Stomach (tissue), 8 donors: ENCODE measurements at regions not wholly inside any gene's neighbourhood (a gene's known extent, or its start where the extent isn't known, plus 50 kb on each side); places are given as distances from the start of the nearest gene placed in this dataset.

Source experiments
- DNase-seq, 2 donors: peaks; one replicate each; pipeline versions ENCODE4 v3.0.0 to v3.0.0-alpha.2; 2013 to 2019
- H3K27ac ChIP-seq, 5 donors: fragments of 200-600 bp in 4 of 5; sonication (generic) in 4 of 5; one replicate each; pipeline ENCODE4 v1.5.1; 2013 to 2019; ENCODE audit warnings: mild to moderate bottlenecking in 1 of 5, moderate library complexity in 1 of 5
- H3K27me3 ChIP-seq, 3 donors: fragments of 200-600 bp; sonication (generic); one replicate each; pipeline ENCODE4 v1.5.1; 2017 to 2019; ENCODE audit warnings: mixed run types in 1 of 3
- H3K36me3 ChIP-seq, 4 donors: fragments of 200-600 bp; sonication (generic); 1 replicate in 3 of 4; 2 replicates in 1 of 4; pipeline ENCODE4 v1.5.1; 2016 to 2019
- H3K4me1 ChIP-seq, 4 donors: fragments of 200-600 bp; sonication (generic); one replicate each; pipeline ENCODE4 v1.5.1; 2016 to 2019
- H3K4me3 ChIP-seq, 4 donors: fragments of 200-600 bp; sonication (generic) in 3 of 4; one replicate each; pipeline ENCODE4 v1.5.1; 2016 to 2019; ENCODE audit warnings: mild to moderate bottlenecking in 1 of 4
- H3K9me3 ChIP-seq, 4 donors: fragments of 200-600 bp; sonication (generic); one replicate each; pipeline ENCODE4 v1.5.1; 2016 to 2019
- EP300 ChIP-seq: sonication (generic); formaldehyde crosslinking; IDR thresholded peaks from one replicate; pipeline ENCODE4 v1.6.1; 2017; ENCODE audit warnings: antibody characterized with exemption
- POLR2A ChIP-seq, 4 donors: fragments of 450-650 bp; IDR thresholded peaks; one replicate each; pipeline ENCODE4 v1.6.1; 2016; ENCODE audit warnings: antibody characterized with exemption in 4 of 4, control low read depth in 2 of 4, mild to moderate bottlenecking in 1 of 4, moderate library complexity in 1 of 4
- POLR2AphosphoS5 ChIP-seq, 3 donors: sonication (generic); formaldehyde crosslinking; IDR thresholded peaks; one replicate each; pipeline ENCODE4 v1.6.1; 2016; ENCODE audit warnings: antibody characterized with exemption in 3 of 3
- WGBS, 5 donors: extraction: QIAGEN DNeasy Blood & Tissue Kit in 3 of 5; methylation state at CpG; one replicate each; pipeline versions ENCODE4 v1.1.5 to v1.1.7; 2013 to 2018; 5-methylcytosine and 5-hydroxymethylcytosine counted together
- intact Hi-C: fragments of 100-400 bp; cut with DNase I; formaldehyde crosslinking; loops from one replicate; pipeline ENCODE4 v1.15.1; 2023; ENCODE audit warnings: low total_unique reads
- TF ChIP-seq, protein P1 (sequence below), 7 experiments: fragments of 450-650 bp in 4 of 7; fragments of 200-600 bp in 3 of 7; sonication (generic) in 3 of 7; IDR thresholded peaks; one replicate each; pipeline ENCODE4 v1.5.1; 2016 to 2019; ENCODE audit warnings: antibody characterized with exemption in 7 of 7, control low read depth in 2 of 7, mild to moderate bottlenecking in 1 of 7
- donor health status: healthy with polysubstance abuse.
- donor health status: Bipolar disorder and iron deficiency.
- donor health status: healthy.

- peaks cover 0 to 18% (median 5%) of the 10 kb centered on the region in 3 donors for H3K27me3 ChIP-seq
- no peak overlapping the region for H3K4me3 ChIP-seq
- H3K9me3 ChIP-seq, result no peaks in the 10 kb centered on the region
- TF ChIP-seq POLR2AphosphoS5 (IDR thresholded peaks at IDR 0.05) (no peak), POLR2A (IDR thresholded peaks at IDR 0.05) (no peak), EP300 (no peak)
- TF ChIP-seq, protein P1, sequence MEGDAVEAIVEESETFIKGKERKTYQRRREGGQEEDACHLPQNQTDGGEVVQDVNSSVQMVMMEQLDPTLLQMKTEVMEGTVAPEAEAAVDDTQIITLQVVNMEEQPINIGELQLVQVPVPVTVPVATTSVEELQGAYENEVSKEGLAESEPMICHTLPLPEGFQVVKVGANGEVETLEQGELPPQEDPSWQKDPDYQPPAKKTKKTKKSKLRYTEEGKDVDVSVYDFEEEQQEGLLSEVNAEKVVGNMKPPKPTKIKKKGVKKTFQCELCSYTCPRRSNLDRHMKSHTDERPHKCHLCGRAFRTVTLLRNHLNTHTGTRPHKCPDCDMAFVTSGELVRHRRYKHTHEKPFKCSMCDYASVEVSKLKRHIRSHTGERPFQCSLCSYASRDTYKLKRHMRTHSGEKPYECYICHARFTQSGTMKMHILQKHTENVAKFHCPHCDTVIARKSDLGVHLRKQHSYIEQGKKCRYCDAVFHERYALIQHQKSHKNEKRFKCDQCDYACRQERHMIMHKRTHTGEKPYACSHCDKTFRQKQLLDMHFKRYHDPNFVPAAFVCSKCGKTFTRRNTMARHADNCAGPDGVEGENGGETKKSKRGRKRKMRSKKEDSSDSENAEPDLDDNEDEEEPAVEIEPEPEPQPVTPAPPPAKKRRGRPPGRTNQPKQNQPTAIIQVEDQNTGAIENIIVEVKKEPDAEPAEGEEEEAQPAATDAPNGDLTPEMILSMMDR (IDR thresholded peaks at IDR 0.05), result no peak
- no peak for DNase-seq
- intact Hi-C loops, result no loop called here
- 86 to 91% (median 90%) methylated on average over 1 of the region's 1 CpG for WGBS, 5 donors
- no peaks in the 10 kb centered on the region for H3K4me1 ChIP-seq
- H3K36me3 ChIP-seq, result no peaks in the 10 kb centered on the region
- H3K27ac ChIP-seq, result no peak overlapping the region
These were observed 108.6 kb upstream of the VRK1 start for GRCh38 chr14:96688629-96689028.

- H3K27ac ChIP-seq, result no peak overlapping the region
- no peak for DNase-seq
- H3K4me1 ChIP-seq, result no peaks in the 10 kb centered on the region
- 64 to 75% (median 70%) methylated on average over 4 of the region's 4 CpGs for WGBS, 5 donors
- H3K4me3 ChIP-seq, result no peak overlapping the region
- intact Hi-C loops, result no loop called here
- TF ChIP-seq, protein P1 (IDR thresholded peaks at IDR 0.05), result no peak
- no peak for TF ChIP-seq POLR2AphosphoS5 (IDR thresholded peaks at IDR 0.05)
- TF ChIP-seq EP300, result no peak
- TF ChIP-seq POLR2A (IDR thresholded peaks at IDR 0.05), result no peak
- peaks cover 0 to 13% (median 6%) of the 10 kb centered on the region in 3 donors for H3K27me3 ChIP-seq
- H3K36me3 ChIP-seq, result no peaks in the 10 kb centered on the region
- no peaks in the 10 kb centered on the region for H3K9me3 ChIP-seq
These were observed 106.3 kb upstream of the VRK1 start for GRCh38 chr14:96690713-96691383.

GRCh38 chr14:96693252-96693820 lies 103.8 kb upstream of the VRK1 start:
- H3K36me3 ChIP-seq, result no peaks in the 10 kb centered on the region
- no peak overlapping the region for H3K4me3 ChIP-seq
- 49 to 63% (median 58%) methylated on average over 4 of the region's 4 CpGs for WGBS, 5 donors
- no peak for TF ChIP-seq POLR2A (IDR thresholded peaks at IDR 0.05)
- no peak for TF ChIP-seq POLR2AphosphoS5 (IDR thresholded peaks at IDR 0.05)
- TF ChIP-seq, protein P1 (IDR thresholded peaks at IDR 0.05), result no peak
- TF ChIP-seq EP300, result no peak
- no peaks in the 10 kb centered on the region for H3K9me3 ChIP-seq
- H3K4me1 ChIP-seq, result no peaks in the 10 kb centered on the region
- no peak overlapping the region for H3K27ac ChIP-seq
- intact Hi-C loops, result no loop called here
- H3K27me3 ChIP-seq, result peaks cover 0 to 6% (median 6%) of the 10 kb centered on the region in 3 donors
- DNase-seq, result no peak

GRCh38 chr14:96693987-96694386 lies 103.2 kb upstream of the VRK1 start:
- intact Hi-C loops, result no loop called here
- peaks cover 0 to 9% (median 6%) of the 10 kb centered on the region in 3 donors for H3K27me3 ChIP-seq
- H3K36me3 ChIP-seq, result no peaks in the 10 kb centered on the region
- TF ChIP-seq, protein P1 (IDR thresholded peaks at IDR 0.05), result no peak
- TF ChIP-seq POLR2A (IDR thresholded peaks at IDR 0.05) (no peak), POLR2AphosphoS5 (IDR thresholded peaks at IDR 0.05) (no peak), EP300 (no peak)
- no peak for DNase-seq
- H3K4me3 ChIP-seq, result no peak overlapping the region
- no peaks in the 10 kb centered on the region for H3K4me1 ChIP-seq
- no peak overlapping the region for H3K27ac ChIP-seq
- 34 to 67% (median 50%) methylated on average over 4 of the region's 4 CpGs for WGBS, 5 donors
- H3K9me3 ChIP-seq, result peaks cover 0 to under 1% (median 0%) of the 10 kb centered on the region in 4 donors
